Neural progenitor cell (in vitro differentiated cells): ENCODE measurements at regions not wholly inside any gene's neighbourhood (a gene's known extent, or its start where the extent isn't known, plus 50 kb on each side); places are given as distances from the start of the nearest gene placed in this dataset.

Experiments
- DNase-seq: peaks from one replicate; pipeline ENCODE4 v3.0.0-alpha.2; 2016; ENCODE audit warnings: low spot score
- H2AFZ ChIP-seq: fragments of 200-600 bp; sonication (generic); replicated peaks from 2 replicates; pipeline ENCODE4 v1.6.1; 2016; ENCODE audit warnings: antibody characterized with exemption
- H3F3A ChIP-seq: fragments of 200-600 bp; sonication (generic); 2 replicates; pipeline ENCODE4 v1.6.1; 2016; ENCODE audit warnings: antibody characterized with exemption, low read depth
- H3K27ac ChIP-seq: fragments of 200-600 bp; sonication (generic); 2 replicates; pipeline ENCODE4 v1.5.1; 2016; ENCODE audit warnings: mild to moderate bottlenecking
- H3K27me3 ChIP-seq: fragments of 200-600 bp; sonication (generic); 2 replicates; pipeline ENCODE4 v1.6.1; 2016; ENCODE audit warnings: mild to moderate bottlenecking, moderate library complexity
- H3K36me3 ChIP-seq: fragments of 200-600 bp; sonication (generic); 2 replicates; pipeline ENCODE4 v1.5.1; 2016
- H3K4me1 ChIP-seq: fragments of 200-600 bp; sonication (generic); 2 replicates; pipeline ENCODE4 v1.6.1; 2016; ENCODE audit warnings: mixed run types
- H3K4me2 ChIP-seq: fragments of 200-600 bp; sonication (generic); 2 replicates; pipeline ENCODE4 v1.6.1; 2016
- H3K4me3 ChIP-seq: fragments of 200-600 bp; sonication (generic); 2 replicates; pipeline ENCODE4 v1.5.1; 2016
- H3K79me2 ChIP-seq: fragments of 200-600 bp; sonication (generic); 2 replicates; pipeline ENCODE4 v1.6.1; 2016; ENCODE audit warnings: low read depth
- H3K9ac ChIP-seq: fragments of 200-600 bp; sonication (generic); 2 replicates; pipeline ENCODE4 v1.6.1; 2016
- H3K9me3 ChIP-seq: fragments of 200-600 bp; sonication (generic); 2 replicates; pipeline ENCODE4 v1.5.1; 2016; ENCODE audit warnings: low read depth
- H4K20me1 ChIP-seq: fragments of 200-600 bp; sonication (generic); 2 replicates; pipeline ENCODE4 v1.6.1; 2016; ENCODE audit warnings: low read depth
- H3K27ac Mint-ChIP-seq: 3 replicates; pipeline ENCODE4 v1.8.0; 2021; ENCODE audit warnings: mixed read lengths
- H3K27me3 Mint-ChIP-seq: 2 replicates; pipeline ENCODE4 v1.8.0; 2022; ENCODE audit warnings: low read depth, mild to moderate bottlenecking, inconsistent platforms, moderate library complexity, mixed read lengths; ENCODE audit not compliant: insufficient read depth
- H3K36me3 Mint-ChIP-seq: 3 replicates; pipeline ENCODE4 v1.8.0; 2021; ENCODE audit warnings: mixed read lengths
- H3K4me1 Mint-ChIP-seq: 3 replicates; pipeline ENCODE4 v1.8.0; 2021; ENCODE audit warnings: mixed read lengths
- H3K4me3 Mint-ChIP-seq: 3 replicates; pipeline ENCODE4 v1.8.0; 2021; ENCODE audit warnings: mild to moderate bottlenecking, moderate library complexity, mixed read lengths
- H3K9me3 Mint-ChIP-seq: 3 replicates; pipeline ENCODE4 v1.8.0; 2020; ENCODE audit warnings: mixed read lengths
- EZH2 ChIP-seq: fragments of 200-600 bp; sonication (generic); IDR thresholded peaks from 2 replicates; pipeline ENCODE4 v1.6.1; 2017; ENCODE audit warnings: antibody characterized with exemption, mild to moderate bottlenecking, moderate library complexity
- EZH2phosphoT487 ChIP-seq: fragments of 200-600 bp; sonication (generic); IDR thresholded peaks from 2 replicates; pipeline ENCODE4 v1.6.1; 2017; ENCODE audit warnings: antibody characterized with exemption
- TF ChIP-seq, protein P1 (sequence below): fragments of 200-600 bp; sonication (generic); IDR thresholded peaks from 2 replicates; pipeline ENCODE4 v1.5.1; 2017; ENCODE audit warnings: antibody characterized with exemption, mild to moderate bottlenecking

- no peaks in the 10 kb centered on the region for H3K79me2 ChIP-seq
- no peaks in the 10 kb centered on the region for H3K4me1 ChIP-seq
- no peak overlapping the region for H3K27ac Mint-ChIP-seq
- no peaks in the 10 kb centered on the region for H3K36me3 Mint-ChIP-seq
- no peak overlapping the region for H3K4me3 Mint-ChIP-seq
- no peak overlapping the region for H3K4me2 ChIP-seq
- no peaks in the 10 kb centered on the region for H3F3A ChIP-seq
- H3K4me3 ChIP-seq, result no peak overlapping the region
- no peaks in the 10 kb centered on the region for H4K20me1 ChIP-seq
- H3K4me1 Mint-ChIP-seq, result peaks cover 11% of the 10 kb centered on the region
- DNase-seq, result no peak
- H3K27me3 ChIP-seq, result no peaks in the 10 kb centered on the region
- TF ChIP-seq EZH2 (no peak), EZH2phosphoT487 (no peak)
- TF ChIP-seq, protein P1, sequence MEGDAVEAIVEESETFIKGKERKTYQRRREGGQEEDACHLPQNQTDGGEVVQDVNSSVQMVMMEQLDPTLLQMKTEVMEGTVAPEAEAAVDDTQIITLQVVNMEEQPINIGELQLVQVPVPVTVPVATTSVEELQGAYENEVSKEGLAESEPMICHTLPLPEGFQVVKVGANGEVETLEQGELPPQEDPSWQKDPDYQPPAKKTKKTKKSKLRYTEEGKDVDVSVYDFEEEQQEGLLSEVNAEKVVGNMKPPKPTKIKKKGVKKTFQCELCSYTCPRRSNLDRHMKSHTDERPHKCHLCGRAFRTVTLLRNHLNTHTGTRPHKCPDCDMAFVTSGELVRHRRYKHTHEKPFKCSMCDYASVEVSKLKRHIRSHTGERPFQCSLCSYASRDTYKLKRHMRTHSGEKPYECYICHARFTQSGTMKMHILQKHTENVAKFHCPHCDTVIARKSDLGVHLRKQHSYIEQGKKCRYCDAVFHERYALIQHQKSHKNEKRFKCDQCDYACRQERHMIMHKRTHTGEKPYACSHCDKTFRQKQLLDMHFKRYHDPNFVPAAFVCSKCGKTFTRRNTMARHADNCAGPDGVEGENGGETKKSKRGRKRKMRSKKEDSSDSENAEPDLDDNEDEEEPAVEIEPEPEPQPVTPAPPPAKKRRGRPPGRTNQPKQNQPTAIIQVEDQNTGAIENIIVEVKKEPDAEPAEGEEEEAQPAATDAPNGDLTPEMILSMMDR, result no peak
- H3K27me3 Mint-ChIP-seq, result peaks cover 15% of the 10 kb centered on the region
- peaks cover 9% of the 10 kb centered on the region for H3K9me3 Mint-ChIP-seq
- no peaks in the 10 kb centered on the region for H3K36me3 ChIP-seq
- H3K27ac ChIP-seq, result no peak overlapping the region
- no peak overlapping the region for H3K9ac ChIP-seq
- no peaks in the 10 kb centered on the region for H3K9me3 ChIP-seq
- no peak overlapping the region for H2AFZ ChIP-seq
Observed at GRCh38 chr15:66922608-66923007, 142.8 kb upstream of the SMAD3 start.

DNA sequence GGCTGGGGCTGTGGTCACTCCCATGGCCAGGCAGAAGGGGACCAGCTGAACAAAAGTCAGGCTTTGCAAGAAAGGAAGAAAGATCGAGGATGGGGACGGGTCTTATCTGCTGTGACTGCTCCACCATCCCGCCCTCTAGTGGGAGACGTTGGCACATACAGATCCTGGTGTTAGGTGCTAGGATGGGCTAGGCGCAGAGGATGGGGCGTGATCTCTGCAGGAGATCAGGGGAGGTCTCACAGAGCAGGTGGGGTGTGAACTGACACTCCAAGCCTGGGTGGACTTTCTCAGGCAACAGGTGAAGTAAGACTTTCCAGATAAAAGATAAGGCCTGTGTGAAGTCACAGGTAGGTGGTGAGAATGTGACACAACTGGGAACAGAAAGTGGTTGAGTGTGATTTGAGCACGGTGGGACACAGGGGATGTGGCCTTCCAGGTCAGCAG, 141.9 kb upstream of the SMAD3 start:
- DNase-seq, result peak; percentile 72
- no peaks in the 10 kb centered on the region for H3K36me3 Mint-ChIP-seq
- no peaks in the 10 kb centered on the region for H3K9me3 ChIP-seq
- peak overlapping the region; percentile 84 for H2AFZ ChIP-seq
- TF ChIP-seq EZH2phosphoT487, result no peak
- TF ChIP-seq, protein P1, result peak; percentile 76
- H4K20me1 ChIP-seq, result no peaks in the 10 kb centered on the region
- H3K36me3 ChIP-seq, result no peaks in the 10 kb centered on the region
- peaks cover 13% of the 10 kb centered on the region for H3K4me1 Mint-ChIP-seq
- no peaks in the 10 kb centered on the region for H3F3A ChIP-seq
- H3K4me3 Mint-ChIP-seq, result no peak overlapping the region
- H3K27me3 Mint-ChIP-seq, result peaks cover 12% of the 10 kb centered on the region
- H3K4me2 ChIP-seq, result no peak overlapping the region
- H3K9ac ChIP-seq, result no peak overlapping the region
- no peaks in the 10 kb centered on the region for H3K27me3 ChIP-seq
- no peak overlapping the region for H3K27ac ChIP-seq
- peaks cover 7% of the 10 kb centered on the region for H3K9me3 Mint-ChIP-seq
- no peak overlapping the region for H3K4me3 ChIP-seq
- no peaks in the 10 kb centered on the region for H3K79me2 ChIP-seq
- peak overlapping the region; percentile 64 for H3K27ac Mint-ChIP-seq
- no peaks in the 10 kb centered on the region for H3K4me1 ChIP-seq

DNA sequence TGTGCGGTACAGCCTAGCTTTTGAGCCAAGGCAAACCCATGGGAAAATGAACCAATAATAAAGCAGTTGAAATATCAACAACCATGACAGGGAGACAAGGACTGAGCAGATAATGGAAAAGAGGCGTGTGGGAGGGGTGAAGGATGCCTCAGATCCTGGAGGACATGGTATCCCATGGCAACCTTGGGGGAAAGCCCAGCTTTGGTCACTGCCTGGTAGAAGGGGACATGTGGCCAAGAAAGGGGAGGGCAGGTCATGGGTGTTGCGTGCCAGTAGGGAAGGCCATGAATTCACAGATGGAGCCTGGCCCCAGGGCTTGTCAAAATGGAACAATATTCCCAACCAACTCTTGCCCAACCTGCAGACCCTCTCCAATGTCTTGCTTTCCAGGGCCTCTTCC, 140.5 kb upstream of the SMAD3 start:
- Histone ChIP-seq H3K79me2 (no peaks in the 10 kb centered on the region), H3K4me3 (no peak overlapping the region), H3K9me3 (no peaks in the 10 kb centered on the region), H3K9ac (no peak overlapping the region), H3K4me1 (no peaks in the 10 kb centered on the region), H3K27me3 (no peaks in the 10 kb centered on the region), H3K27ac (no peak overlapping the region), H3F3A (no peaks in the 10 kb centered on the region), H4K20me1 (no peaks in the 10 kb centered on the region), H2AFZ (no peak overlapping the region), H3K4me2 (no peak overlapping the region), H3K36me3 (no peaks in the 10 kb centered on the region)
- no peak overlapping the region for H3K27ac Mint-ChIP-seq
- peaks cover 13% of the 10 kb centered on the region for H3K4me1 Mint-ChIP-seq
- no peak for TF ChIP-seq EZH2phosphoT487
- TF ChIP-seq EZH2, result no peak
- TF ChIP-seq, protein P1, result no peak
- peaks cover 7% of the 10 kb centered on the region for H3K9me3 Mint-ChIP-seq
- H3K4me3 Mint-ChIP-seq, result peak overlapping the region; percentile 10
- no peak for DNase-seq
- no peaks in the 10 kb centered on the region for H3K36me3 Mint-ChIP-seq
- peaks cover 10% of the 10 kb centered on the region for H3K27me3 Mint-ChIP-seq

GRCh38 chr15:66925721-66926120, 139.7 kb upstream of the SMAD3 start:
- no peak overlapping the region for H3K27ac Mint-ChIP-seq
- H3K4me3 ChIP-seq, result no peak overlapping the region
- no peaks in the 10 kb centered on the region for H3F3A ChIP-seq
- TF ChIP-seq EZH2phosphoT487, result no peak
- TF ChIP-seq EZH2, result no peak
- TF ChIP-seq, protein P1, result no peak
- no peaks in the 10 kb centered on the region for H3K79me2 ChIP-seq
- no peak overlapping the region for H3K9ac ChIP-seq
- H4K20me1 ChIP-seq, result no peaks in the 10 kb centered on the region
- peaks cover 2% of the 10 kb centered on the region for H3K4me1 ChIP-seq
- H3K36me3 Mint-ChIP-seq, result no peaks in the 10 kb centered on the region
- peaks cover 19% of the 10 kb centered on the region for H3K4me1 Mint-ChIP-seq
- H3K9me3 Mint-ChIP-seq, result peaks cover 7% of the 10 kb centered on the region
- DNase-seq, result no peak
- no peak overlapping the region for H2AFZ ChIP-seq
- no peaks in the 10 kb centered on the region for H3K9me3 ChIP-seq
- no peak overlapping the region for H3K4me2 ChIP-seq
- H3K27me3 Mint-ChIP-seq, result peaks cover 10% of the 10 kb centered on the region
- H3K27ac ChIP-seq, result no peak overlapping the region
- H3K36me3 ChIP-seq, result no peaks in the 10 kb centered on the region
- H3K4me3 Mint-ChIP-seq, result no peak overlapping the region
- H3K27me3 ChIP-seq, result no peaks in the 10 kb centered on the region
